ENCODE measurements at regions not wholly inside any gene's neighbourhood (a gene's known extent, or its start where the extent isn't known, plus 50 kb on each side); places are given as distances from the start of the nearest gene placed in this dataset.

- no peak for TF ChIP-seq PHB2 (IDR thresholded peaks at IDR 0.05; ENCODE audit: low read depth)
- no peak for TF ChIP-seq ARID2 (IDR thresholded peaks at IDR 0.05)
- no peak for TF ChIP-seq ZNF143 (CRISPR knock-in tag; IDR thresholded peaks at IDR 0.05)
- peak; percentile 3 for TF ChIP-seq TBP (optimal IDR thresholded peaks at IDR 0.05; ENCODE audit: low read depth, low read length)
- no peak for TF ChIP-seq CEBPG (CRISPR knock-in tag; IDR thresholded peaks at IDR 0.05)
- peak in 1 of 2 experiments; percentile 60; a peak in 1 of 4 replicates for TF ChIP-seq CEBPG (tag; conservative IDR thresholded peaks at IDR 0.05 in 1 of 2, IDR thresholded peaks at IDR 0.05 in 1 of 2)
- peak; percentile 43; the same call in 1 of the 2 replicates for TF ChIP-seq USF1 (CRISPR knock-in tag; IDR thresholded peaks at IDR 0.05)
- no peak for TF ChIP-seq HNRNPLL (IDR thresholded peaks at IDR 0.05; ENCODE audit: low read depth, low read length, poor library complexity, severe bottlenecking)
Observed at GRCh38 chr10:30542001-30542894, 87.3 kb downstream of the LYZL2 start (continued).

- Histone ChIP-seq H4K20me1 (replicated peaks; ENCODE audit: control insufficient read depth, insufficient read depth, low read length) (no peaks in the 10 kb centered on the region), H3K4me2 (ENCODE audit: insufficient read depth, low read length) (no peak overlapping the region), H3K4me1 (replicated peaks in 1 of 2; ENCODE audit: control insufficient read depth in 2 of 2, insufficient read depth in 2 of 2, low read length in 2 of 2) (peaks cover 0 to 17% of the 10 kb centered on the region in 2 experiments; a peak in 4 of 5 replicates), H3K27me3 (ENCODE audit: control insufficient read depth in 2 of 2, insufficient read depth in 2 of 2, low read length in 2 of 2) (no peaks in the 10 kb centered on the region), H2AFZ (ENCODE audit: low read depth, low read length) (no peak overlapping the region), H3K79me2 (ENCODE audit: control insufficient read depth, insufficient read depth, low read length) (no peaks in the 10 kb centered on the region), H3K9me3 (replicated peaks; ENCODE audit: control insufficient read depth, insufficient read depth, low read depth, low read length) (no peaks in the 10 kb centered on the region), H3K9ac (ENCODE audit: insufficient read depth in 1 of 2, low read depth in 2 of 2, low read length in 2 of 2) (no peak overlapping the region), H3K9me1 (ENCODE audit: control insufficient read depth, insufficient read depth, low read length) (no peaks in the 10 kb centered on the region), H3K36me3 (ENCODE audit: control insufficient read depth, insufficient read depth, low read length) (no peaks in the 10 kb centered on the region), H3K27ac (ENCODE audit: extremely low read depth, low read depth, low read length) (no peak overlapping the region), H3K4me3 (no peak overlapping the region)
- TF ChIP-seq ARNT (IDR thresholded peaks at IDR 0.05) = no peak
- TF ChIP-seq ZBTB26 (CRISPR knock-in tag; IDR thresholded peaks at IDR 0.05) = no peak
- no peak for TF ChIP-seq SMC3 (conservative IDR thresholded peaks at IDR 0.05; ENCODE audit: insufficient read depth, low read depth, low read length)
- TF ChIP-seq ZNF561 (CRISPR knock-in tag; conservative IDR thresholded peaks at IDR 0.05) = no peak
- TF ChIP-seq HCFC1 (IDR thresholded peaks at IDR 0.05; ENCODE audit: low read depth, low read length) = no peak
- in situ Hi-C loops (cut with MboI) (no loop called here), intact Hi-C loops (cut with micrococcal nuclease) (no loop called here)
- CTCF ChIA-PET (ENCODE audit: low intra/inter-chr PET ratio) = no interaction called here
- POLR2A ChIA-PET = no interaction called here
- DNase-seq (ENCODE audit: extremely low read depth in 1 of 4, low spot score in 3 of 4) = no peak
- BruUV-seq (replicated peaks) = no TSS peak
- FAIRE-seq = no peak
- 70% methylated on average over 2 of the region's 2 CpGs for WGBS (ENCODE audit: insufficient coverage, low coverage, missing lambda C conversion rate)
- no peak for ATAC-seq
Observed at GRCh38 chr10:30540276-30540675, 89.3 kb downstream of the LYZL2 start.

Data from K562 (cell line).